ENCODE measurements at regions not wholly inside any gene's neighbourhood (a gene's known extent, or its start where the extent isn't known, plus 50 kb on each side); places are given as distances from the start of the nearest gene placed in this dataset.

GRCh38 chr5:110255194-110255593 is 471.3 kb downstream of the TMEM232 start:
- ChIA-PET CTCF (ENCODE audit: partially characterized antibody) (no interaction called here), POLR2A (ENCODE audit: partially characterized antibody) (no interaction called here)
- H3K27me3 Mint-ChIP-seq: no peaks in the 10 kb centered on the region

GRCh38 chr5:110256298-110256697 is 470.2 kb downstream of the TMEM232 start:
- H3K27me3 ChIP-seq (ENCODE audit: insufficient read depth, low read length): no peaks in the 10 kb centered on the region
- ChIA-PET CTCF (ENCODE audit: partially characterized antibody) (no interaction called here), POLR2A (ENCODE audit: partially characterized antibody) (no interaction called here)
- H3K27ac Mint-ChIP-seq: no peak overlapping the region
- no peaks in the 10 kb centered on the region for H3K4me1 Mint-ChIP-seq
- H3K36me3 Mint-ChIP-seq: no peaks in the 10 kb centered on the region
- H3K27me3 Mint-ChIP-seq: no peaks in the 10 kb centered on the region
- H3K9me3 ChIP-seq (ENCODE audit: control insufficient read depth in 1 of 2, low read length in 2 of 2): no peaks in the 10 kb centered on the region
- H3K9me3 Mint-ChIP-seq: peaks cover 0 to 2% (median 0%) of the 10 kb centered on the region in 8 donors
- intact Hi-C loops (cut with micrococcal nuclease): no loop called here
- H3K4me3 Mint-ChIP-seq: no peak overlapping the region
- H3K4me3 ChIP-seq (ENCODE audit: low read length in 2 of 2): no peak overlapping the region
- H3K27ac ChIP-seq (ENCODE audit: low read depth, low read length): no peak overlapping the region
- no peak for DNase-seq
- H3K36me3 ChIP-seq (ENCODE audit: insufficient read depth, low read length): no peaks in the 10 kb centered on the region
- H3K4me1 ChIP-seq (ENCODE audit: insufficient read depth, low read length): no peaks in the 10 kb centered on the region

More at GRCh38 chr5:110255194-110255593, 471.3 kb downstream of the TMEM232 start:
- intact Hi-C loops (cut with micrococcal nuclease): no loop called here
- no peak overlapping the region for H3K4me3 Mint-ChIP-seq
- Histone ChIP-seq H3K36me3 (ENCODE audit: insufficient read depth, low read length) (no peaks in the 10 kb centered on the region), H3K27ac (ENCODE audit: low read depth, low read length) (no peak overlapping the region), H3K4me1 (ENCODE audit: insufficient read depth, low read length) (no peaks in the 10 kb centered on the region), H3K4me3 (ENCODE audit: low read length in 2 of 2) (no peak overlapping the region), H3K27me3 (ENCODE audit: insufficient read depth, low read length) (no peaks in the 10 kb centered on the region), H3K9me3 (ENCODE audit: control insufficient read depth in 1 of 2, low read length in 2 of 2) (no peaks in the 10 kb centered on the region)
- H3K36me3 Mint-ChIP-seq: no peaks in the 10 kb centered on the region
- no peaks in the 10 kb centered on the region for H3K4me1 Mint-ChIP-seq
- DNase-seq: no peak
- H3K9me3 Mint-ChIP-seq: no peaks in the 10 kb centered on the region
- H3K27ac Mint-ChIP-seq: no peak overlapping the region

DNA sequence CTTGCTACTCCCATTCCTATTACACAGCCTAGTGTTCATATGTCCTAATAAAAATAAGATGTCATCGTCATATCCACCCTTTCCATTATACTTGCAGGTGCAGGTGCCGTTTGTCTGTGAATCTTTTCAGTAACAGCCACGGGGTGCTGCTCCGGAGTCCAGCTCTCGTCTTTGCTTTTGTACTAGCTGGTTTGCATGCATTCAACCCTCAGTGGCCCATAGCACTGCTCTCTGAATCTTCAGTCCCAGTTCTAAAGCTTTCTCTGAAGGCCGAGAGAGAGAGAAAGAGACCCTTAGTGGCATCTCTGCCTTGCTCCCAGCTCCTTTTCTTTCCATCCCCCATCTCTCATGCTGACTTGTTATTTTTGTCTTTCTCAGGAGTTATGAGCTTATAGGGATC is 468.5 kb downstream of the TMEM232 start:
- H3K9me3 ChIP-seq (ENCODE audit: control insufficient read depth in 1 of 2, low read length in 2 of 2): no peaks in the 10 kb centered on the region
- no peaks in the 10 kb centered on the region for H3K4me1 ChIP-seq (ENCODE audit: insufficient read depth, low read length)
- H3K36me3 ChIP-seq (ENCODE audit: insufficient read depth, low read length): no peaks in the 10 kb centered on the region
- H3K27me3 Mint-ChIP-seq: no peaks in the 10 kb centered on the region
- no peak overlapping the region for H3K27ac ChIP-seq (ENCODE audit: low read depth, low read length)
- no peaks in the 10 kb centered on the region for H3K27me3 ChIP-seq (ENCODE audit: insufficient read depth, low read length)
- intact Hi-C loops (cut with micrococcal nuclease): no loop called here
- H3K36me3 Mint-ChIP-seq: no peaks in the 10 kb centered on the region
- POLR2A ChIA-PET (ENCODE audit: partially characterized antibody): no interaction called here
- H3K4me3 Mint-ChIP-seq: no peak overlapping the region
- H3K4me3 ChIP-seq (ENCODE audit: low read length in 2 of 2): no peak overlapping the region
- DNase-seq: no peak
- H3K27ac Mint-ChIP-seq: no peak overlapping the region
- H3K4me1 Mint-ChIP-seq: no peaks in the 10 kb centered on the region
- CTCF ChIA-PET (ENCODE audit: partially characterized antibody): interaction anchor here (1.4 kb wide), 1 partner anchor 18 kb away, joined by 3 read pairs; no protein-coding TSS in a partner anchor
- peaks cover 0 to 3% (median 0%) of the 10 kb centered on the region in 8 donors for H3K9me3 Mint-ChIP-seq

DNA sequence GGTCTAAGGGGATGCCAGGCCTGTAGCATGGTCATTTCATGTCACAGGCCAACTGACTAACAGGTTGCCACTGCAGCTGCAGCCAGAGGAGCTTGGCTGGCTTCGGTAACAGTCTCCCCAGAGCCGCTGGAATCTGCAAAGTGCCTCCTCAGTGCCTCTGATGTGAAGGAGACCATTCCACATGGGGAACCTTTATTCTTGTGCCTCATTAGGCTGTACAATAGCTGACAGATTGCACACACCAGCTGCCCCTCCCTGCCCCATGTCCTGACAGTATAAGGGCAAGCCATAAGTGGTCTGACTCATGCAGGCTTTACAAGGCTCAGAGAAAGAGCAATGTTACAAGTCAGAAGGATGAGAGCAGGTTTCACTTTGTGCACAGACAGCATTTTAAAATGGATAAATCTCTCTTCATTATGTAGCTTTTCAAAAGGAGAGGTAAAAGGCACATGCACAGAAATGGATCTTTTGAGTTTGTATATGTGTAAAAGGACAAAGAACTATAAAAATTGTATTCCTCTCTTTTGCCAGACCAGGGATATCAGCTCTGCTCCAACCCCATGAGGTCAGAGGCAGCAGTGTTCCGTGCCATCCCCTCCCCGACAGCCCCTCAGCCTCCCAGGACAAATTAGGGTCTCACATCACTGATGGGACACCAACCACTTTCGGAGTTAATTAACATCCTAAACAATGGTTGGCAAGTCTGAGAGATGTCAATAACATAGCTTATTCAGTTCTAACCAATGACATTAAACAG is 467.8 kb downstream of the TMEM232 start:
- no peak overlapping the region for H3K27ac Mint-ChIP-seq
- no peak overlapping the region for H3K4me3 ChIP-seq (ENCODE audit: low read length in 2 of 2)
- CTCF ChIA-PET (ENCODE audit: partially characterized antibody): interaction anchor here (1.4 kb wide), 1 partner anchor 19 kb away, joined by 3 read pairs; no protein-coding TSS in a partner anchor

DNA sequence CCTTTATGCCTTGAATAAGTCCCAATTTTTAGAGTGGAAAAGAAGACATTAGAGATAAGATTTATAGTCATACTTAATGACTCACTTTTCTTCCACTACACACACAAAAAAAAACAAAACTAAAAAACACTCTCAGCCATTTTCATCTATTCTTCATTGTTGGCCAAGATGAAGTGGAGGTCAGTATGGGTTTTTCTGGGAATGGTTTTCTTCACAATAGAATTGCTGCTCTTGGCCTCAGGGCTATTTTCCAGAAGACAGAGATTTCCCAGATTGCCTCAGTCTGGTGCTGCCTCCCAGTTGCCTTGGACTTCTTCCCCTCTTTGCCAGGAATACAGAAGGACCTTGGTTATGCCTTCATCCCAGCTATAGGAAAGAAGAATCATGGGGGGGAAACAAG is 463.7 kb downstream of the TMEM232 start:
- intact Hi-C loops (cut with micrococcal nuclease): no loop called here
- Histone ChIP-seq H3K27ac (ENCODE audit: low read depth, low read length) (no peak overlapping the region), H3K36me3 (ENCODE audit: insufficient read depth, low read length) (no peaks in the 10 kb centered on the region), H3K27me3 (ENCODE audit: insufficient read depth, low read length) (no peaks in the 10 kb centered on the region), H3K4me3 (ENCODE audit: low read length in 2 of 2) (no peak overlapping the region), H3K4me1 (ENCODE audit: insufficient read depth, low read length) (no peaks in the 10 kb centered on the region), H3K9me3 (ENCODE audit: control insufficient read depth in 1 of 2, low read length in 2 of 2) (no peaks in the 10 kb centered on the region)
- H3K4me1 Mint-ChIP-seq: no peaks in the 10 kb centered on the region
- DNase-seq: no peak
- H3K9me3 Mint-ChIP-seq: peaks cover 0 to 3% (median 0%) of the 10 kb centered on the region in 8 donors
- POLR2A ChIA-PET (ENCODE audit: partially characterized antibody): no interaction called here
- H3K4me3 Mint-ChIP-seq: no peak overlapping the region
- no peaks in the 10 kb centered on the region for H3K27me3 Mint-ChIP-seq
- no peaks in the 10 kb centered on the region for H3K36me3 Mint-ChIP-seq
- no peak overlapping the region for H3K27ac Mint-ChIP-seq
- CTCF ChIA-PET (ENCODE audit: partially characterized antibody): interaction anchor here (1.1 kb wide), 1 partner anchor 11 kb away, joined by 3 read pairs; no protein-coding TSS in a partner anchor

More for the DNA sequence above, 467.8 kb downstream of the TMEM232 start:
- POLR2A ChIA-PET (ENCODE audit: partially characterized antibody): no interaction called here
- no peak for DNase-seq
- Histone ChIP-seq H3K36me3 (ENCODE audit: insufficient read depth, low read length) (no peaks in the 10 kb centered on the region), H3K4me1 (ENCODE audit: insufficient read depth, low read length) (no peaks in the 10 kb centered on the region), H3K9me3 (ENCODE audit: control insufficient read depth in 1 of 2, low read length in 2 of 2) (no peaks in the 10 kb centered on the region), H3K27ac (ENCODE audit: low read depth, low read length) (no peak overlapping the region), H3K27me3 (ENCODE audit: insufficient read depth, low read length) (no peaks in the 10 kb centered on the region)
- H3K27me3 Mint-ChIP-seq: no peaks in the 10 kb centered on the region
- peaks cover 0 to 3% (median 0%) of the 10 kb centered on the region in 8 donors for H3K9me3 Mint-ChIP-seq
- H3K36me3 Mint-ChIP-seq: no peaks in the 10 kb centered on the region
- intact Hi-C loops (cut with micrococcal nuclease): no loop called here
- no peaks in the 10 kb centered on the region for H3K4me1 Mint-ChIP-seq
- no peak overlapping the region for H3K4me3 Mint-ChIP-seq

- no peak overlapping the region for H3K4me3 Mint-ChIP-seq
- Histone ChIP-seq H3K36me3 (ENCODE audit: insufficient read depth, low read length) (no peaks in the 10 kb centered on the region), H3K27ac (ENCODE audit: low read depth, low read length) (no peak overlapping the region), H3K27me3 (ENCODE audit: insufficient read depth, low read length) (no peaks in the 10 kb centered on the region), H3K4me3 (ENCODE audit: low read length in 2 of 2) (no peak overlapping the region), H3K9me3 (ENCODE audit: control insufficient read depth in 1 of 2, low read length in 2 of 2) (no peaks in the 10 kb centered on the region), H3K4me1 (ENCODE audit: insufficient read depth, low read length) (no peaks in the 10 kb centered on the region)
- CTCF ChIA-PET (ENCODE audit: partially characterized antibody): no interaction called here
- POLR2A ChIA-PET (ENCODE audit: partially characterized antibody): no interaction called here
- H3K4me1 Mint-ChIP-seq: peaks cover 0 to 2% (median 0%) of the 10 kb centered on the region in 4 donors
- H3K36me3 Mint-ChIP-seq: no peaks in the 10 kb centered on the region
- peaks cover 0 to 3% (median 0%) of the 10 kb centered on the region in 8 donors for H3K9me3 Mint-ChIP-seq
- no peak for DNase-seq
- intact Hi-C loops (cut with micrococcal nuclease): no loop called here
- no peak overlapping the region for H3K27ac Mint-ChIP-seq
- no peaks in the 10 kb centered on the region for H3K27me3 Mint-ChIP-seq
Observed at GRCh38 chr5:110264661-110265060, 461.8 kb downstream of the TMEM232 start.

GRCh38 chr5:110265162-110265561 is 461.3 kb downstream of the TMEM232 start:
- H3K4me3 Mint-ChIP-seq: no peak overlapping the region
- ChIA-PET CTCF (ENCODE audit: partially characterized antibody) (no interaction called here), POLR2A (ENCODE audit: partially characterized antibody) (no interaction called here)
- H3K4me3 ChIP-seq (ENCODE audit: low read length in 2 of 2): no peak overlapping the region
- intact Hi-C loops (cut with micrococcal nuclease): no loop called here
- no peaks in the 10 kb centered on the region for H3K4me1 ChIP-seq (ENCODE audit: insufficient read depth, low read length)
- no peak overlapping the region for H3K27ac ChIP-seq (ENCODE audit: low read depth, low read length)
- no peak for DNase-seq
- peaks cover 0 to 3% (median 0%) of the 10 kb centered on the region in 8 donors for H3K9me3 Mint-ChIP-seq
- H3K27me3 ChIP-seq (ENCODE audit: insufficient read depth, low read length): no peaks in the 10 kb centered on the region
- no peaks in the 10 kb centered on the region for H3K36me3 ChIP-seq (ENCODE audit: insufficient read depth, low read length)
- H3K36me3 Mint-ChIP-seq: no peaks in the 10 kb centered on the region
- no peaks in the 10 kb centered on the region for H3K27me3 Mint-ChIP-seq
- H3K4me1 Mint-ChIP-seq: peaks cover 0 to 3% (median 0%) of the 10 kb centered on the region in 4 donors
- H3K9me3 ChIP-seq (ENCODE audit: control insufficient read depth in 1 of 2, low read length in 2 of 2): no peaks in the 10 kb centered on the region
- no peak overlapping the region for H3K27ac Mint-ChIP-seq
